Panc1 (cell line): ENCODE measurements at regions not wholly inside any gene's neighbourhood (a gene's known extent, or its start where the extent isn't known, plus 50 kb on each side); places are given as distances from the start of the nearest gene placed in this dataset.

Experiments used
- POLR2AphosphoS5 ChIP-seq: IDR thresholded peaks from 2 replicates; pipeline ENCODE4 v1.6.1; 2012; ENCODE audit warnings: mild to moderate bottlenecking, low read depth, low read length, moderate library complexity
- REST ChIP-seq, 2 experiments: IDR thresholded peaks; 2 replicates each; pipeline ENCODE4 v1.6.1; 2011 to 2012; ENCODE audit warnings: low read depth in 2 of 2, control low read depth in 1 of 2, low read length in 1 of 2, mild to moderate bottlenecking in 1 of 2, moderate library complexity in 1 of 2; ENCODE audit not compliant: insufficient read depth in 1 of 2
- SIN3A ChIP-seq: IDR thresholded peaks from 2 replicates; pipeline ENCODE4 v1.6.1; 2012; ENCODE audit warnings: low read depth, mild to moderate bottlenecking, low read length, moderate library complexity, borderline replicate concordance; ENCODE audit not compliant: insufficient read depth
- TCF7L2 ChIP-seq: IDR thresholded peaks from 2 replicates; pipeline ENCODE4 v1.6.1; 2011; ENCODE audit warnings: mild to moderate bottlenecking, low read depth, low read length, inconsistent platforms
- TF ChIP-seq, protein P1 (sequence below): fragments of 450-650 bp; IDR thresholded peaks from 2 replicates; pipeline ENCODE4 v1.5.1; 2017; ENCODE audit warnings: mild to moderate bottlenecking

- TF ChIP-seq POLR2AphosphoS5 = no peak
- TF ChIP-seq, protein P1, sequence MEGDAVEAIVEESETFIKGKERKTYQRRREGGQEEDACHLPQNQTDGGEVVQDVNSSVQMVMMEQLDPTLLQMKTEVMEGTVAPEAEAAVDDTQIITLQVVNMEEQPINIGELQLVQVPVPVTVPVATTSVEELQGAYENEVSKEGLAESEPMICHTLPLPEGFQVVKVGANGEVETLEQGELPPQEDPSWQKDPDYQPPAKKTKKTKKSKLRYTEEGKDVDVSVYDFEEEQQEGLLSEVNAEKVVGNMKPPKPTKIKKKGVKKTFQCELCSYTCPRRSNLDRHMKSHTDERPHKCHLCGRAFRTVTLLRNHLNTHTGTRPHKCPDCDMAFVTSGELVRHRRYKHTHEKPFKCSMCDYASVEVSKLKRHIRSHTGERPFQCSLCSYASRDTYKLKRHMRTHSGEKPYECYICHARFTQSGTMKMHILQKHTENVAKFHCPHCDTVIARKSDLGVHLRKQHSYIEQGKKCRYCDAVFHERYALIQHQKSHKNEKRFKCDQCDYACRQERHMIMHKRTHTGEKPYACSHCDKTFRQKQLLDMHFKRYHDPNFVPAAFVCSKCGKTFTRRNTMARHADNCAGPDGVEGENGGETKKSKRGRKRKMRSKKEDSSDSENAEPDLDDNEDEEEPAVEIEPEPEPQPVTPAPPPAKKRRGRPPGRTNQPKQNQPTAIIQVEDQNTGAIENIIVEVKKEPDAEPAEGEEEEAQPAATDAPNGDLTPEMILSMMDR = no peak
- TF ChIP-seq SIN3A = no peak
- no peak for TF ChIP-seq REST (IDR thresholded peaks at IDR 0.05; ENCODE audit: insufficient read depth in 1 of 2, low read depth in 2 of 2, low read length in 1 of 2)
- TF ChIP-seq TCF7L2 = no peak
Measured at GRCh38 chr3:178397202-178397601, 139.0 kb upstream of the KCNMB2 start.
